ENCODE measurements at regions not wholly inside any gene's neighbourhood (a gene's known extent, or its start where the extent isn't known, plus 50 kb on each side); places are given as distances from the start of the nearest gene placed in this dataset.

DNA sequence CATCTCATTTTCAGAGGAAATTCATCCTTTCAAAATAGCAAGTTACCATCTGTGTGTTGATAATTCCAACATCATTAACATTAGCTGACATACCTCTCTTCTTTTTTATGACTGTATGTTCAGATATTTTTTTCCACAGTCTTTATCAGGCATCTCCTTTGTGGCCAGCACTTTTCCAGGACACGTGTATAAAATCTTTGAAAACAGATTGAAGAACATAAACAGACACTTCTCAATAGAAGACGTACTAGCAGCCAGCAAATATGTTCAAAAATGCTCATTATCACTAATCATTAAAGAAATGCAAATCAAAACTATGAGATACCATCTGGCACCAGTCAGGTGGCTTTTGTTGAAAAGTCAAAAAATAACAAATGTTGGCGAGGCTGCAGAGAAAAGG lies 734.3 kb downstream of the SEMA5A start:
- no peak for TF ChIP-seq CTCF (IDR thresholded peaks at IDR 0.05)
- no peak for TF ChIP-seq POLR2A (IDR thresholded peaks at IDR 0.05)
- no peak for TF ChIP-seq EP300 (IDR thresholded peaks at IDR 0.05)
- no peak for TF ChIP-seq POLR2AphosphoS5 (IDR thresholded peaks at IDR 0.05)
